HEK293T (cell line): ENCODE measurements at regions not wholly inside any gene's neighbourhood (a gene's known extent, or its start where the extent isn't known, plus 50 kb on each side); places are given as distances from the start of the nearest gene placed in this dataset.

Experiments used
- ARNT ChIP-seq: fragments of 450-650 bp; IDR thresholded peaks from 2 replicates; pipeline ENCODE4 v1.6.1; 2017; ENCODE audit warnings: mild to moderate bottlenecking
- ELF4 ChIP-seq: fragments of 450-650 bp; IDR thresholded peaks from 2 replicates; pipeline ENCODE4 v1.6.1; 2017; ENCODE audit warnings: antibody characterized with exemption
- FOXM1 ChIP-seq: fragments of 450-650 bp; IDR thresholded peaks from 2 replicates; pipeline ENCODE4 v1.6.1; 2017; ENCODE audit warnings: mild to moderate bottlenecking, borderline replicate concordance
- HDGF ChIP-seq: fragments of 450-650 bp; IDR thresholded peaks from 2 replicates; pipeline ENCODE4 v1.6.1; 2017; ENCODE audit warnings: antibody characterized with exemption, borderline replicate concordance
- LEF1 ChIP-seq: fragments of 450-650 bp; IDR thresholded peaks from 2 replicates; pipeline ENCODE4 v1.6.1; 2017; ENCODE audit warnings: mild to moderate bottlenecking, borderline replicate concordance
- NFRKB ChIP-seq: fragments of 450-650 bp; IDR thresholded peaks from 2 replicates; pipeline ENCODE4 v1.6.1; 2016; ENCODE audit warnings: mild to moderate bottlenecking, moderate library complexity
- SUZ12 ChIP-seq: fragments of 450-650 bp; IDR thresholded peaks from 2 replicates; pipeline ENCODE4 v1.6.1; 2016; ENCODE audit warnings: mild to moderate bottlenecking
- TARDBP ChIP-seq: fragments of 450-650 bp; IDR thresholded peaks from 2 replicates; pipeline ENCODE4 v1.6.1; 2016
- ZNF384 ChIP-seq: fragments of 450-650 bp; IDR thresholded peaks from 2 replicates; pipeline ENCODE4 v1.6.1; 2016

DNA sequence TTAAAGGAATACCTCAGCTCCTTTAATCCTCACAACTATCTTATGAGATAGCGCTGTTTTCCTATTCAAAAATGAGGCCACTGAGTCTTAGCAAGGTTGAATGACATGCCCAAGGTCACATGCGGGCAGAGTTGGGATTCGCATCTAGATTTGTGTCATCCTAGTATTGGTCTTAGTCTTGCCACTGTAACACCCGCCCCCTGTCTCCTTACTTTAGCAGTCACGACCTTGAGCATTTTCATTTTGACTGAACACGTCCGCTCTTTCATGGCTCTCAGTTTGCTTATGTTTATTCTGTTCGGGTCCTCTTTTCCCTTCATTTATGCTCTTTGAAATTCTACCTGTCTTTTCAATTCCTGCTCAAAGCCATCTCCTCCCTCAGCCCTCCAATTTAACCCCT, 112.5 kb upstream of the CADPS start:
- TF ChIP-seq SUZ12 = no peak
- TF ChIP-seq ELF4 = no peak
- no peak for TF ChIP-seq HDGF
- TF ChIP-seq NFRKB = no peak
- no peak for TF ChIP-seq FOXM1
- TF ChIP-seq LEF1 = no peak
- no peak for TF ChIP-seq ARNT
- no peak for TF ChIP-seq ZNF384
- no peak for TF ChIP-seq TARDBP
